Osteocyte (in vitro differentiated cells): ENCODE measurements at regions not wholly inside any gene's neighbourhood (a gene's known extent, or its start where the extent isn't known, plus 50 kb on each side); places are given as distances from the start of the nearest gene placed in this dataset.

ENCODE experiments used
- DNase-seq: peaks from one replicate; pipeline ENCODE4 v3.0.0; 2021; ENCODE audit warnings: mixed read lengths; ENCODE audit not compliant: unreplicated experiment; ENCODE audit errors: extremely low spot score
- H3K27ac Mint-ChIP-seq: one replicate; pipeline ENCODE4 v1.8.0; 2021; ENCODE audit warnings: mild to moderate bottlenecking, mixed read lengths; ENCODE audit not compliant: unreplicated experiment
- H3K27me3 Mint-ChIP-seq: one replicate; pipeline ENCODE4 v1.8.0; 2021; ENCODE audit warnings: mixed read lengths; ENCODE audit not compliant: unreplicated experiment
- H3K36me3 Mint-ChIP-seq: one replicate; pipeline ENCODE4 v1.8.0; 2021; ENCODE audit warnings: mixed read lengths; ENCODE audit not compliant: unreplicated experiment
- H3K4me1 Mint-ChIP-seq: one replicate; pipeline ENCODE4 v1.8.0; 2021; ENCODE audit warnings: mixed read lengths; ENCODE audit not compliant: unreplicated experiment
- H3K4me3 Mint-ChIP-seq: one replicate; pipeline ENCODE4 v1.8.0; 2021; ENCODE audit warnings: mild to moderate bottlenecking, moderate library complexity, mixed read lengths; ENCODE audit not compliant: unreplicated experiment
- H3K9me3 Mint-ChIP-seq: one replicate; pipeline ENCODE4 v1.8.0; 2021; ENCODE audit warnings: mixed read lengths; ENCODE audit not compliant: unreplicated experiment
- CTCF ChIP-seq: fragments of 200-600 bp; sonication (generic); IDR thresholded peaks from 2 replicates; pipeline ENCODE4 v1.5.0; 2021; ENCODE audit warnings: antibody characterized with exemption, mild to moderate bottlenecking, moderate library complexity

GRCh38 chr11:29265792-29266191, 751.0 kb downstream of the KCNA4 start:
- Mint-ChIP-seq H3K4me1 (no peaks in the 10 kb centered on the region), H3K36me3 (no peaks in the 10 kb centered on the region), H3K27me3 (no peaks in the 10 kb centered on the region), H3K4me3 (no peak overlapping the region), H3K9me3 (no peaks in the 10 kb centered on the region), H3K27ac (no peak overlapping the region)
- no peak for DNase-seq
- no peak for TF ChIP-seq CTCF

GRCh38 chr11:29265381-29265780, 751.4 kb downstream of the KCNA4 start:
- no peak for DNase-seq
- H3K27ac Mint-ChIP-seq: no peak overlapping the region
- no peaks in the 10 kb centered on the region for H3K4me1 Mint-ChIP-seq
- TF ChIP-seq CTCF: no peak
- H3K4me3 Mint-ChIP-seq: no peak overlapping the region
- H3K36me3 Mint-ChIP-seq: no peaks in the 10 kb centered on the region
- no peaks in the 10 kb centered on the region for H3K27me3 Mint-ChIP-seq
- no peaks in the 10 kb centered on the region for H3K9me3 Mint-ChIP-seq

- no peaks in the 10 kb centered on the region for H3K27me3 Mint-ChIP-seq
- H3K4me1 Mint-ChIP-seq: no peaks in the 10 kb centered on the region
- H3K4me3 Mint-ChIP-seq: no peak overlapping the region
- TF ChIP-seq CTCF: no peak
- peaks cover 9% of the 10 kb centered on the region for H3K9me3 Mint-ChIP-seq
- no peak overlapping the region for H3K27ac Mint-ChIP-seq
- H3K36me3 Mint-ChIP-seq: peaks cover 6% of the 10 kb centered on the region
- DNase-seq: no peak
Measured at GRCh38 chr11:29263971-29264682, 752.7 kb downstream of the KCNA4 start.

- no peak overlapping the region for H3K4me3 Mint-ChIP-seq
- peaks cover 2% of the 10 kb centered on the region for H3K4me1 Mint-ChIP-seq
- H3K27ac Mint-ChIP-seq: no peak overlapping the region
- peaks cover 22% of the 10 kb centered on the region for H3K9me3 Mint-ChIP-seq
- peaks cover 9% of the 10 kb centered on the region for H3K36me3 Mint-ChIP-seq
- TF ChIP-seq CTCF: no peak
- no peak for DNase-seq
- H3K27me3 Mint-ChIP-seq: no peaks in the 10 kb centered on the region
Measured at GRCh38 chr11:29261831-29262230, 755.0 kb downstream of the KCNA4 start.

- peaks cover 9% of the 10 kb centered on the region for H3K4me1 Mint-ChIP-seq
- peaks cover 22% of the 10 kb centered on the region for H3K9me3 Mint-ChIP-seq
Measured at GRCh38 chr11:29260939-29261705, 755.7 kb downstream of the KCNA4 start.

More at GRCh38 chr11:29260939-29261705, 755.7 kb downstream of the KCNA4 start:
- Mint-ChIP-seq H3K27me3 (no peaks in the 10 kb centered on the region), H3K4me3 (no peak overlapping the region), H3K36me3 (peaks cover 9% of the 10 kb centered on the region), H3K27ac (no peak overlapping the region)
- DNase-seq: no peak
- no peak for TF ChIP-seq CTCF
